Trophoblast cell (in vitro differentiated cells and primary cell): ENCODE measurements at regions not wholly inside any gene's neighbourhood (a gene's known extent, or its start where the extent isn't known, plus 50 kb on each side); places are given as distances from the start of the nearest gene placed in this dataset.
"Not testable (repeated sequence)": the region's sequence is repeated elsewhere in the genome, so short reads cannot be mapped to it uniquely, and the experiment has no call there.

Experiments used
- DNase-seq, 2 donors: peaks; one replicate each; pipeline ENCODE4 v3.0.0-alpha.2; 2016
- H2AFZ ChIP-seq: 2 replicates; pipeline ENCODE4 v1.6.1; 2013; ENCODE audit warnings: low read length, moderate library complexity, mild to moderate bottlenecking; ENCODE audit not compliant: insufficient read depth, poor library complexity
- H2AK5ac ChIP-seq: 2 replicates; pipeline ENCODE4 v1.6.1; 2013; ENCODE audit warnings: mild to moderate bottlenecking, low read length
- H2BK120ac ChIP-seq: 2 replicates; pipeline ENCODE4 v1.6.1; 2013; ENCODE audit warnings: low read length, mild to moderate bottlenecking, moderate library complexity; ENCODE audit not compliant: insufficient read depth, poor library complexity
- H2BK12ac ChIP-seq: 2 replicates; pipeline ENCODE4 v1.6.1; 2013; ENCODE audit warnings: mild to moderate bottlenecking, low read length, moderate library complexity
- H2BK5ac ChIP-seq: 2 replicates; pipeline ENCODE4 v1.6.1; 2013; ENCODE audit warnings: low read length, low read depth, moderate library complexity, mild to moderate bottlenecking; ENCODE audit not compliant: poor library complexity
- H3K14ac ChIP-seq: 2 replicates; pipeline ENCODE4 v1.6.1; 2013; ENCODE audit warnings: mild to moderate bottlenecking, low read length
- H3K18ac ChIP-seq: 2 replicates; pipeline ENCODE4 v1.6.1; 2013; ENCODE audit warnings: mild to moderate bottlenecking, low read length
- H3K23ac ChIP-seq: 2 replicates; pipeline ENCODE4 v1.6.1; 2013; ENCODE audit warnings: low read length
- H3K27ac ChIP-seq: 2 replicates; pipeline ENCODE4 v1.5.1; 2013; ENCODE audit warnings: low read depth, mild to moderate bottlenecking, inconsistent platforms, low read length, moderate library complexity
- H3K27me3 ChIP-seq: 2 replicates; pipeline ENCODE4 v1.6.1; 2013; ENCODE audit warnings: inconsistent platforms, mild to moderate bottlenecking, low read length, moderate library complexity; ENCODE audit not compliant: insufficient read depth
- H3K36me3 ChIP-seq, 2 experiments: 1 replicate in 1 of 2; 2 replicates in 1 of 2; pipeline ENCODE4 v1.6.1; 2013; ENCODE audit warnings: low read length in 2 of 2, mild to moderate bottlenecking in 2 of 2, moderate library complexity in 1 of 2; ENCODE audit not compliant: insufficient read depth in 2 of 2, control insufficient read depth in 1 of 2
- H3K4ac ChIP-seq: 2 replicates; pipeline ENCODE4 v1.6.1; 2013; ENCODE audit warnings: low read depth, mild to moderate bottlenecking, low read length, moderate library complexity
- H3K4me1 ChIP-seq, 2 experiments: 1 replicate in 1 of 2; 2 replicates in 1 of 2; pipeline ENCODE4 v1.6.1; 2013; ENCODE audit warnings: low read length in 2 of 2, mild to moderate bottlenecking in 2 of 2, moderate library complexity in 1 of 2; ENCODE audit not compliant: insufficient read depth in 2 of 2, control insufficient read depth in 1 of 2
- H3K4me2 ChIP-seq: 2 replicates; pipeline ENCODE4 v1.6.1; 2013; ENCODE audit warnings: inconsistent platforms, mild to moderate bottlenecking, low read length, moderate library complexity
- H3K4me3 ChIP-seq: 2 replicates; pipeline ENCODE4 v1.5.1; 2013; ENCODE audit warnings: mild to moderate bottlenecking, low read depth, low read length, inconsistent platforms
- H3K79me1 ChIP-seq: one replicate; pipeline ENCODE4 v1.6.1; 2013; ENCODE audit warnings: low read length
- H3K79me2 ChIP-seq: 2 replicates; pipeline ENCODE4 v1.6.1; 2013; ENCODE audit warnings: low read length, mild to moderate bottlenecking; ENCODE audit not compliant: control insufficient read depth, insufficient read depth, poor library complexity
- H3K9ac ChIP-seq: 2 replicates; pipeline ENCODE4 v1.6.1; 2013; ENCODE audit warnings: mild to moderate bottlenecking, low read length
- H3K9me3 ChIP-seq: 2 replicates; pipeline ENCODE4 v1.6.1; 2013; ENCODE audit warnings: low read depth, mild to moderate bottlenecking, control low read depth, inconsistent platforms, low read length; ENCODE audit not compliant: insufficient read depth
- H4K12ac ChIP-seq: 2 replicates; pipeline ENCODE4 v1.6.1; 2013; ENCODE audit warnings: low read depth, mild to moderate bottlenecking, low read length, moderate library complexity
- H4K8ac ChIP-seq: 2 replicates; pipeline ENCODE4 v1.6.1; 2013; ENCODE audit warnings: low read depth, mild to moderate bottlenecking, low read length, moderate library complexity
- H4K91ac ChIP-seq: one replicate; pipeline ENCODE4 v1.6.1; 2013; ENCODE audit warnings: low read depth, mild to moderate bottlenecking, low read length, moderate library complexity
- WGBS: extraction: QIAGEN DNeasy Blood & Tissue Kit; methylation state at CpG from one replicate; pipeline ENCODE4 v1.1.7; 2013; ENCODE audit warnings: missing lambda C conversion rate; ENCODE audit not compliant: insufficient read length, insufficient coverage; ENCODE audit errors: extremely low coverage; 5-methylcytosine and 5-hydroxymethylcytosine counted together

- not testable (repeated sequence) for H4K91ac ChIP-seq, H3K79me2 ChIP-seq, H3K18ac ChIP-seq, H3K4me1 ChIP-seq, H3K14ac ChIP-seq, H2BK120ac ChIP-seq, H4K12ac ChIP-seq, H3K4me2 ChIP-seq, H3K27ac ChIP-seq, H3K27me3 ChIP-seq, H3K4ac ChIP-seq, H2AK5ac ChIP-seq, H2BK5ac ChIP-seq, H3K36me3 ChIP-seq, H3K23ac ChIP-seq, H3K9me3 ChIP-seq, H3K4me3 ChIP-seq, H2BK12ac ChIP-seq, H2AFZ ChIP-seq, H4K8ac ChIP-seq, DNase-seq, H3K79me1 ChIP-seq, H3K9ac ChIP-seq
- no CpG with 5 or more reads among the region's 16 CpGs for WGBS
Measured at GRCh38 chr16:21536740-21537139, 62.6 kb upstream of the METTL9 start.

GRCh38 chr16:21537598-21537997 lies 61.8 kb upstream of the METTL9 start:
- WGBS: no CpG with 5 or more reads among the region's 8 CpGs

GRCh38 chr16:21539107-21539618 lies 60.2 kb upstream of the METTL9 start:
- not testable (repeated sequence) for H4K8ac ChIP-seq, H3K4me1 ChIP-seq, H3K27ac ChIP-seq, H3K79me1 ChIP-seq, H3K36me3 ChIP-seq, H3K4ac ChIP-seq, H3K4me3 ChIP-seq, H3K9ac ChIP-seq, H2BK5ac ChIP-seq, H2BK120ac ChIP-seq, H3K23ac ChIP-seq, H3K27me3 ChIP-seq, H2AK5ac ChIP-seq, H2BK12ac ChIP-seq, H3K9me3 ChIP-seq, DNase-seq, H4K12ac ChIP-seq, H3K79me2 ChIP-seq, H3K18ac ChIP-seq, H3K4me2 ChIP-seq, H4K91ac ChIP-seq, H2AFZ ChIP-seq, H3K14ac ChIP-seq
- no CpG with 5 or more reads among the region's 9 CpGs for WGBS

More at GRCh38 chr16:21537598-21537997, 61.8 kb upstream of the METTL9 start:
- not testable (repeated sequence) for H3K36me3 ChIP-seq, H3K4me3 ChIP-seq, DNase-seq, H4K12ac ChIP-seq, H3K4ac ChIP-seq, H3K4me2 ChIP-seq, H4K8ac ChIP-seq, H2AK5ac ChIP-seq, H2BK120ac ChIP-seq, H3K9ac ChIP-seq, H4K91ac ChIP-seq, H2BK12ac ChIP-seq, H3K79me1 ChIP-seq, H2AFZ ChIP-seq, H3K27ac ChIP-seq, H3K23ac ChIP-seq, H3K18ac ChIP-seq, H3K4me1 ChIP-seq, H3K9me3 ChIP-seq, H3K27me3 ChIP-seq, H3K79me2 ChIP-seq, H3K14ac ChIP-seq, H2BK5ac ChIP-seq

- not testable (repeated sequence) for H3K4me2 ChIP-seq, H2BK5ac ChIP-seq
- whole genome bisulfite sequencing: no CpG with 5 or more reads among the region's 21 CpGs
Measured at GRCh38 chr16:21540770-21541433, 58.5 kb upstream of the METTL9 start.

More at GRCh38 chr16:21540770-21541433, 58.5 kb upstream of the METTL9 start:
- not testable (repeated sequence) for H4K91ac ChIP-seq, H2BK12ac ChIP-seq, H2BK120ac ChIP-seq, H4K12ac ChIP-seq, H3K27me3 ChIP-seq, H3K4me3 ChIP-seq, H2AK5ac ChIP-seq, H4K8ac ChIP-seq, H3K36me3 ChIP-seq, H3K4me1 ChIP-seq, H3K23ac ChIP-seq, H3K4ac ChIP-seq, DNase-seq, H3K27ac ChIP-seq, H3K9me3 ChIP-seq, H2AFZ ChIP-seq, H3K79me1 ChIP-seq, H3K18ac ChIP-seq, H3K14ac ChIP-seq, H3K79me2 ChIP-seq, H3K9ac ChIP-seq
